ENCODE measurements at regions not wholly inside any gene's neighbourhood (a gene's known extent, or its start where the extent isn't known, plus 50 kb on each side); places are given as distances from the start of the nearest gene placed in this dataset.

GRCh38 chr11:127625402-127625801, 624.8 kb upstream of the KIRREL3 start:
- no peak for DNase-seq

DNA sequence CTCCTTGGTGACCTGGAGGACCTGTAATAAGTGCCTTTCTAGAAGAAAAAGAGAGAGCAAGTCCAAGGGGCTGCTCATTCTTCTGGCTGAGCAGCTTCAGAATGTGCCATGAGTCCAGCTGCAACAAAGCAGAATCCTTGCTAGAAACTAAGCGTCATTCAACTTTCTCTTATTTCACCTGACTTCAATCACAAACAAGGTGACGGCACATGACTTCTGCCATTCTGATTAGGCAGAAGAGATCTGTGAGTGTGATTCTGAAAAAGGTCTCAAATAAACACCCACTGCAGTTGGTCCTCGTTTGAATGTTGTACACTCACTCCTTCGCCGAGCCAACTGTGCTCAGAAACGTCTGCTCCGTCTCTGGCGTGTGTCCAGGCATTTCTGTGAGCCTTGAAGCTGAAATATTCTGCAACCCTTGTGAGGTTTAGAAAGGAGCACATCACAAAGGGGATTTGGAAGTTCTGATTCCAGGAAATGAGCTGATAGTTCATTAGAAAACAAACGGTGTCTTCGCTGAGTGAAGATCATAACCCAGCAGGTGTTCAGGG, 623.8 kb upstream of the KIRREL3 start:
- DNase-seq: no peak

- no peak for DNase-seq
These were observed 622.1 kb upstream of the KIRREL3 start for GRCh38 chr11:127622686-127623085.

- DNase-seq: peak; percentile 2
These were observed 620.1 kb upstream of the KIRREL3 start for GRCh38 chr11:127620671-127621070.

- DNase-seq: no peak
These were observed 619.4 kb upstream of the KIRREL3 start for GRCh38 chr11:127619946-127620345.

DNA sequence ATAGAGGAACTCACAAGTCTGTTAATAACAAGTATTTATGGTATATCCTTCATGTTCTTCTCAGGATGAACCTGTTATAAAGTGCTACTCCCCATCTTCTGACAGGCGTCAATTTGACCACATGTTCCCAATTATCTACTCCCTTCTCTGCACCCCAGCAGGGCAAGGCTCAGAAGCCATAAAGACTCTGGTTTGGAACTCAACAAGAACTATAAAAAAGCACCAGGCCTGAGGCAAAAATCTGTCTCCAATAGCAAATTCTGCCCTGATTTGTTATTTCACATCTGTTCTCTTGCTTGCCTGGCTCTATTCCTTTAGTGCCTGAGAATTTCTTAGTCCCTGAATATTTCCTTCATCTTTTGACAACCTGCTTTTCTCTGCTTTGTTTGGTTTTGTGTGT, 618.2 kb upstream of the KIRREL3 start:
- DNase-seq: no peak

DNA sequence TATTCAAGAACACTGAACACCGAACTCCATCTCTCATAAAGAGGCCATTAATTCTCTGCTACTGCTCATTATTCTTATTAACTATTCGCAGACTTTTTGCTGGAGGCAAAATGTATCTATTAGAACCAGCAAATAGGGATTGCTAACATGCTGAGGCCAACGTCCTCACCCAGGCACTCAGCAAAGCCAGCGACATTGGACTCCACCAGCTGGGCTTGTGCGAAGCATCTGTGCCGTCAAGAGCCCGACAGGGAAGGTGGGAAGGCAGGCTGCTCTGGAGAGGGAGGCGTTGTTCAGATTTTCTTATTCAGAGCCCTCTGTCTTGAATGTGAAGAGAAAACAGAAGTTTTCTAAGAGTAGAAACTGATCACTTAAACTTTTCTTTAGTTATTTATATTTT, 615.6 kb upstream of the KIRREL3 start:
- no peak for DNase-seq

- DNase-seq: no peak
These were observed 612.0 kb upstream of the KIRREL3 start for GRCh38 chr11:127612607-127613006.

DNA sequence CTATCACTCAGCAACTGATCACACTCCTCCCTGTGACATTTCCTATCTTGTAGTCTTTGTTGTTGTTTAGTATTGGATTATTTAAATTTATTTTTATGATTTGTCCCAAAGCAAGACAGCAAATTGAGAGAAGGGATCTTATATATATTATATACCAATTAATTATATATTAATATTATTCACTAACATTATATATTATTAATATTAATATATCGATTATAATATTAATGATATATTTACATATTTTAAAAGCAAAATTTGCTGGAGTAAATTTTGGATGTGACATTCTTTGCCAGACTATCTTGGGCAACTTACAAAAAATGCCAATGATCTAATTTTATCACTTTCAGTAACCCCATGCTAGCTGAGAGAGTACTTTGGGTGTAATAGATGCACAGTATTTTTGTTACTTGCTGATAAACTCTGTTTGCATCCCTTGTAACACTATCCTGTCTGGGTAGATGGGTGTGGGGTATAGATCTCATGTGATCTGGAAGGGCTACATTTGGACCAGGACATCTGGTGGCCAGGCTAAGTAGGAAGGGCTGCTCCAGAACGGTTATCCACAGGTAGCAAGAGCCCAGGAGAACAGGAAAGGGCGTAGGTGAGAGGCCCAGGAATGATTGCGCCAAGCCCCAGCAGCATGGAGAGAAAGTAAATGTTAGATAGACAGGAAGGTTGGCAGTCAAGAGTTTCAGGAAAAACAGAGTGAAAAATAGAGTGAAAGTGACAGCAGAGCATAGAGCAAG, 608.6 kb upstream of the KIRREL3 start:
- no peak for DNase-seq

GRCh38 chr11:127607487-127608085, 607.0 kb upstream of the KIRREL3 start:
- DNase-seq: no peak

DNA sequence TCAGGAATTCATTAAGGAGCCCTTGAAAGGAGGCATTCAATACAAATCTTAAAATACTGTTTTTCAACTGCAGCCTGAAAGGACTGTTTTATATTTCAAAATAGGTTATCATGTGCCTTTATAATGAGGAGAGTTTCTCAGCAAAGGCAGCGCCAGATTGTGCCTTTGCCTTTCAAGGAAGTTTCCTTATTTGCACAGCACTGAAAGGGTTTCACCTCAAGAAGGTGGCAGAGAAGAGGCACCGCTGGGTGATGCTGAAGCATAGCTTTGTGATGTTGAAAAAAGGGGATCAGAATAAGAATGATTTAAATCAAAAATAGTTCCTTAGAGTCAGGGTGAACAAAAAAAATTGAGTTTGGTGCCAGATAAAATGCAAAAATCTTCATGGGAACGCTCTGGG, 601.0 kb upstream of the KIRREL3 start:
- no peak for DNase-seq

DNA sequence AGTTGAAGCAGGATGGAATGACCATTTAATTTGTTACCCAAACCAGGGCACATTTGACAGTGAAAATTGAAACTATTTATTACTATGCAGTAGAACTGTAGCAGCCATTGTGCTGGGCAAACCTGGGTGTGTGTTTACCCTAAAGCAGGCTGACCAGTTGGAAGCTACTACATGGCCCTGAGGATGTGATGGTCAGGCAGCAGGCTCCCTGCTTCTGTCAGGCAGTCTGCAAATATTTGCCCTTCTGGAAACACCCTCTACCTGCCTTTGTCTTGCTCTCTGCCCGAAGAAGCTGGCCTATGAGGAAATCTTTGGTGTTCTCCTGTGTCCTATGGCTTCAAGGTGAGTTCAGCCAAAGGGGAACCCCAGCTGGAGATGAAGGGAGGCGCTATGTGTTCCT, 600.1 kb upstream of the KIRREL3 start:
- DNase-seq: no peak

DNA sequence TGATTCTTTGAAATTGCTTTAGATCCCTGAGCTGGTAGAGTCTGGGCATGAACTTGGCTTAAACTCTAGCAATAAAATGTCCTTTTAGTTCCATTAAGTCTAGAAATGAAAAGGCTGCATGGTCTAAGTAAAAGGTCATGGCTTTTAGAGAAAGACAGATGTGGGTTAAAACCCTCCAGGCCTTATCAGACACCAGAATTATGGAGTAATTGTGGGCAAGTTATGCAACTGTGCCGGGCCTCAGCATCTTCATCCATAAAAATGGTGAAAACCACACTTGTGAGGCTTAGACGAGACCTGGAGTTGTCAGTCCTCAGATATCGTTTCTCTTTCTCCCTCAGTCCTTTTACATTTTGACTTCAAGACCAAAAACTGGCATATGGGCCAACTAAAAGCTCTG, 597.9 kb upstream of the KIRREL3 start:
- no peak for DNase-seq

GRCh38 chr11:127596433-127596832, 595.9 kb upstream of the KIRREL3 start:
- DNase-seq: no peak

GRCh38 chr11:127592371-127592770, 591.8 kb upstream of the KIRREL3 start:
- DNase-seq: no peak

GRCh38 chr11:127590314-127590713, 589.7 kb upstream of the KIRREL3 start:
- DNase-seq: no peak

- DNase-seq: no peak
These were observed 587.9 kb upstream of the KIRREL3 start for GRCh38 chr11:127588431-127588830.

DNA sequence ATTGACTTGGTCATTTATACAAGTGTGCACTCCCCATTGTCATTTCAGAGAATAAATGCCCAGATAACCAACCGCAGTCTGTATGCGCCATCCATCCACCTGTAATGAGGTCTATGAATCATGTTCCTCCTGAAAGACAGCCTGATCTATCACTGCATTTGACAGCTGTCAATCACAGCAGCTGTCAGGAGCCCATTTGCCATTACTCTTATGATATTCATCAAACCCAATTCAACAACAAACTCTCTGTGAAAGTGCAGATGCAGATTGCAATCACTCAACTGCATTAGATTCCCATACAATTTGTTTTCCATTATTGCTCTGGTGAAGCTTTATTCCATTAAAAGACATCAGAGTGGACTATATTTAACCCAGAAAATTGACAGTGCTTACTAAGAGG, 586.9 kb upstream of the KIRREL3 start:
- no peak for DNase-seq

DNA sequence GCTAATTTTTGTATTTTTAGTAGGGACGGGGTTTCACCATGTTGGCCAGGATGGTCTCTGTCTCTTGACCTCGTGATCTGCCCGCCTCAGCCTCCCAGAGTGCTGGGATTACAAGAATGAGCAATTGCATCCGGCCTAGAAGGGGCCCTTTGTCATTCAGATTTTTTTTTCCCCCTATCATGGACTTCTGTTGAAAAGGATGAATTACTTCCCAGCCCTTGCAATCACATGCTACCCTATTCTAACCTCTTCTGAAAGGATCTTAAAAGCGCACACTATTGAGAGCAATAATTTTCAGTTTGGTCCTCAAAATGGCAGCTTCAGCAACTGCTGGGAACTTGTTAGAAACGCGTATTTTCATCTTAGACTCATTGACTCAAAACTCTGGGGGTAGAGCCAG, 575.6 kb upstream of the KIRREL3 start:
- DNase-seq: no peak

GRCh38 chr11:127574478-127574877, 573.9 kb upstream of the KIRREL3 start:
- no peak for DNase-seq

GRCh38 chr11:127568891-127569290, 568.3 kb upstream of the KIRREL3 start:
- DNase-seq: no peak

DNA sequence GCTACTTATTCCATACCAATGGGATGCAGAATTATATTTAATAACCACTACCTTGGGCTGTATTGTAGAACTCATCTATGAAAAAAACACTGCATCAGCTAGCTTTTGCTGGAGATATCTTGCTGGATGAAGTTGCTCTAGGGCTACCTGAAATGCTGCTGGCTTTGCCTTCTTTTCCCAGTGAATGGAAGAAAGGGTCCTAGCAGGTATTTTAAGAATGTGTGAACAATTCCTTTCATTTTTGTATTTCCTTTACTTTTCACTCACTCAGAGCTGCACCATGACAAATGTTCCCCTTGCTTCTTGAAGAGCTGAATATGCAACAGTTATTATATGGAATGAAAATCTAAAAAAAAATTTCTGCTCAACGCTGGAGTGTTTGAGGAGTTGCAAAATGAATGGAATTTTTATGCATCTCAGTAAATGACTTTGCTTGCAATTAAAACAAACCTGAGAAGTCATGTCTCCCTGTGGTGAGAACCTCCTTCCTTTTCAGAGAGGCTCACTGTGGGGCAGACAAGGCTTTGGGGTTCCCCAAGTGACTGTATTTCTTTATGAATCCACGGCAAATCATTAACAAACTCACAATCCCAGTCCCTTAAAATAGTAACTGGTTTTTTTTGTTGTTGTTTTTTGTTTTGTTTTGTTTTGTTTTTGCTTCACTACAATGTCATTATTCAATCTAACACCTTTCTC, 566.8 kb upstream of the KIRREL3 start:
- no peak for DNase-seq

- DNase-seq: no peak
These were observed 564.2 kb upstream of the KIRREL3 start for GRCh38 chr11:127564810-127565209.

- no peak for DNase-seq
These were observed 559.4 kb upstream of the KIRREL3 start for GRCh38 chr11:127559978-127560377.
